ENCODE measurements at regions not wholly inside any gene's neighbourhood (a gene's known extent, or its start where the extent isn't known, plus 50 kb on each side); places are given as distances from the start of the nearest gene placed in this dataset.

GRCh38 chr18:78642296-78642951 is 337.2 kb upstream of the SALL3 start:
- Histone ChIP-seq H3K36me3 (no peaks in the 10 kb centered on the region), H3K9me3 (peaks cover 0 to 3% (median 0%) of the 10 kb centered on the region in 4 donors), H3K4me1 (no peaks in the 10 kb centered on the region), H3K27ac (no peak overlapping the region), H3K4me3 (no peak overlapping the region), H3K27me3 (no peaks in the 10 kb centered on the region)
- DNase-seq: no peak
- TF ChIP-seq CTCF (IDR thresholded peaks at IDR 0.05) (no peak), POLR2A (IDR thresholded peaks at IDR 0.05) (no peak)

GRCh38 chr18:78643004-78643403 is 336.6 kb upstream of the SALL3 start:
- H3K4me1 ChIP-seq: no peaks in the 10 kb centered on the region
- H3K9me3 ChIP-seq: peaks cover 0 to 2% (median 0%) of the 10 kb centered on the region in 4 donors
- H3K27me3 ChIP-seq: no peaks in the 10 kb centered on the region
- H3K27ac ChIP-seq: no peak overlapping the region
- TF ChIP-seq POLR2A (IDR thresholded peaks at IDR 0.05) (no peak), CTCF (IDR thresholded peaks at IDR 0.05) (no peak)
- no peak overlapping the region for H3K4me3 ChIP-seq
- no peak for DNase-seq
- no peaks in the 10 kb centered on the region for H3K36me3 ChIP-seq

- H3K36me3 ChIP-seq: no peaks in the 10 kb centered on the region
- no peak for DNase-seq
- no peaks in the 10 kb centered on the region for H3K4me1 ChIP-seq
- H3K27me3 ChIP-seq: no peaks in the 10 kb centered on the region
- H3K9me3 ChIP-seq: no peaks in the 10 kb centered on the region
- H3K4me3 ChIP-seq: no peak overlapping the region
- no peak overlapping the region for H3K27ac ChIP-seq
- TF ChIP-seq POLR2A (IDR thresholded peaks at IDR 0.05): no peak
- TF ChIP-seq CTCF (IDR thresholded peaks at IDR 0.05): no peak
Measured at GRCh38 chr18:78643981-78644380, 335.6 kb upstream of the SALL3 start.

GRCh38 chr18:78645216-78645615 is 334.4 kb upstream of the SALL3 start:
- H3K27me3 ChIP-seq: no peaks in the 10 kb centered on the region
- H3K4me3 ChIP-seq: no peak overlapping the region
- H3K4me1 ChIP-seq: no peaks in the 10 kb centered on the region
- H3K27ac ChIP-seq: no peak overlapping the region
- TF ChIP-seq CTCF (IDR thresholded peaks at IDR 0.05) (no peak), POLR2A (IDR thresholded peaks at IDR 0.05) (no peak)
- DNase-seq: no peak
- no peaks in the 10 kb centered on the region for H3K9me3 ChIP-seq
- no peaks in the 10 kb centered on the region for H3K36me3 ChIP-seq

GRCh38 chr18:78647018-78647417 is 332.6 kb upstream of the SALL3 start:
- Histone ChIP-seq H3K9me3 (no peaks in the 10 kb centered on the region), H3K27ac (no peak overlapping the region), H3K36me3 (no peaks in the 10 kb centered on the region), H3K4me3 (no peak overlapping the region), H3K4me1 (no peaks in the 10 kb centered on the region), H3K27me3 (no peaks in the 10 kb centered on the region)
- DNase-seq: peak in 1 of 3 donors; percentile 21
- TF ChIP-seq POLR2A (IDR thresholded peaks at IDR 0.05): no peak
- no peak for TF ChIP-seq CTCF (IDR thresholded peaks at IDR 0.05)

- no peak for DNase-seq
- H3K36me3 ChIP-seq: no peaks in the 10 kb centered on the region
- H3K27ac ChIP-seq: no peak overlapping the region
- TF ChIP-seq POLR2A (IDR thresholded peaks at IDR 0.05) (no peak), CTCF (IDR thresholded peaks at IDR 0.05) (no peak)
- no peak overlapping the region for H3K4me3 ChIP-seq
- H3K27me3 ChIP-seq: no peaks in the 10 kb centered on the region
- H3K9me3 ChIP-seq: peaks cover 0 to 9% (median 3%) of the 10 kb centered on the region in 4 donors
- no peaks in the 10 kb centered on the region for H3K4me1 ChIP-seq
Measured at GRCh38 chr18:78649421-78649820, 330.2 kb upstream of the SALL3 start.
